GM21723 (cell line): ENCODE measurements at regions not wholly inside any gene's neighbourhood (a gene's known extent, or its start where the extent isn't known, plus 50 kb on each side); places are given as distances from the start of the nearest gene placed in this dataset.

Experiments
- ATAC-seq: cut with Tn5 transposase; IDR thresholded peaks from one replicate; pipeline ENCODE4 v1.9.1; 2021; ENCODE audit warnings: mild to moderate bottlenecking, moderate library complexity; ENCODE audit not compliant: unreplicated experiment

GRCh38 chr2:163200741-163201140 is 362.2 kb upstream of the KCNH7 start:
- ATAC-seq: no peak

GRCh38 chr2:163198972-163199371 is 360.4 kb upstream of the KCNH7 start:
- no peak for ATAC-seq

DNA sequence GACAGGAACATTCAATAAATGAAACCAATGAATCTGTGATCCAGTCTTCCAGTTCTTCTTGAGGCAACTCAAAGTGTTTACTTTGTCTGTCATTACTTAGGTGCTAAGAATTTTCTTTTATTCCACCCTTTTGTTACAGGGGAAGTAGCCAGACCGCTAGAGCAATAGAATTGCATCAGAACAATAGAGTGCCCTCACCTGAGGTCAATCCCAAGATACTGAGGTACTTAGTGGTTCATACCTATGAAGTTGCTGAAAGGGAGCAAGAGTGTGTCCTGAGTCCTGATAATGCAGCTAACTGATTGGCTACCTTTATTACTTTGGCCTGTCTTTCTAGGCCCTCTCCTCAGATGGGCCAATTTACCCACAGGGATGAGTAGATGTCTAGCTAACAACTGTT is 359.4 kb upstream of the KCNH7 start:
- ATAC-seq: no peak

DNA sequence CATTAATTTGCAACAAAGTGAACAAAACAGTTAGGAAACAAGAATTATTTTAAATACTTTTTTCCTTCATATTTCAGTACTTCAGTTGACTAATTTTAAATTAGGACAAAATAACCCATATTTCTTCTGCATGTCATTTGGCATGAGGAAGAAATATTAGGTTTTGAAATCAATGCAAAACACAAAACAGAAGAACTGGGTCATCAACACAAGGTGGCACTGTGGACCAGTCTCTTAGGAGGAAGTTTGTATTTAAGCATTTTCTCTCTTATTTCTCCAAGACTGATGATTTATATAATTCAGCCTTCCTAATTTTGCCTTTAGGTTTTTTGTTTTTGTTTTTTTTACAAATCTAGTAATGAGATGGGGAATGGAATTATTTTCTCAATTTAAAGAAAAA is 352.8 kb upstream of the KCNH7 start:
- ATAC-seq: peak; percentile 62

DNA sequence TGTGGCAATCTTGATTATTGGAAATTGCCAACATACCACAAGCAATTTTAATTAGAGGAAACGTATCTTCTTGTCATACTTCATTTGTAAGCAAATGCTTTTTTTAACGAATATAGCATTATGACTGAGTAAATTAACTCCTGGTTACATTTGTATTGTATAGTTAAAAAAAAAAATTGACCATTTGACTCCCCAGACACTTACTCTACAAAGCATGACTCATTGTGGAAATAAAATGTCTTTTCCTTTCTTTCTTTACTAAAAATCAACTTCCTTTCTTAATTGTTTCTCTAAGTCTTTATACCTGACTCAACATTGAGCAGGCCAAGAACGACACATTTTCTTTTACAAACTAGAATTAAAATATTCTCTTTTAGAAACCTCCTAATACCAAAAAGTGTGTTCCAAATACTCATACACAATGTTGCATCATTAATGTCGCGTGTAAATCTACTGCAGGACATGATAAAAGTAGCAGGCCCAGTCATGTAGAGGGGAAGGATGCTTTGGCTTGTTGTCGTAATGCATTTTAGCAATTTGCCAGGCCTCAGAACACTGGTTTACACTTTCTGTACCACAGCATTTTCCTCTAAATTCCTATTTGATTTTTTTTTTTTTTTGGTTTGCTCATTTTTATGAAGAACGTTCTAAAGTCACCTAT is 349.6 kb upstream of the KCNH7 start:
- no peak for ATAC-seq

DNA sequence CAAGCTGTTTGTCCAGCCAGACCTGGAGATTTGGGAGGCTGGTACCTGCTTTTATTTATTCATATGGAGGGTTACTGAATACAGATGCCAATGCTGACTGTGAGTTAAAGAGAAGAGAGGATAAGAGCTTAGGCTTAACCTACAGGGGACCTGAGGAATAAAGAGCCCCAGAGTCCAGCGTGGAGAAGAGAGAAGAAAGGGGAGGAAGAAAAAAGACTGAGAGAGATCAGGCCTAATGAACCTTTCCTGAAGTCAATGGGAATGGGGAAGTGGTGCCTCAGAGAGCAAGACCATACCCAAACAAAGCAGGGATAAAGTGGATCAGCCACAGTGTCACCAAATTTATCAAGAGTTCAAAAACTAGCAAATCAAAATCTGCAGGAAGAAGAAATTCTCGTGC is 348.6 kb upstream of the KCNH7 start:
- no peak for ATAC-seq

GRCh38 chr2:163185160-163185559 is 346.6 kb upstream of the KCNH7 start:
- no peak for ATAC-seq

GRCh38 chr2:163182764-163183354 is 344.3 kb upstream of the KCNH7 start:
- ATAC-seq: no peak

GRCh38 chr2:163177592-163177991 is 339.0 kb upstream of the KCNH7 start:
- no peak for ATAC-seq

GRCh38 chr2:163175294-163175693 is 336.7 kb upstream of the KCNH7 start:
- no peak for ATAC-seq

- ATAC-seq: no peak
Observed at GRCh38 chr2:163173591-163173990, 335.0 kb upstream of the KCNH7 start.

GRCh38 chr2:163171786-163172530 is 333.4 kb upstream of the KCNH7 start:
- no peak for ATAC-seq

DNA sequence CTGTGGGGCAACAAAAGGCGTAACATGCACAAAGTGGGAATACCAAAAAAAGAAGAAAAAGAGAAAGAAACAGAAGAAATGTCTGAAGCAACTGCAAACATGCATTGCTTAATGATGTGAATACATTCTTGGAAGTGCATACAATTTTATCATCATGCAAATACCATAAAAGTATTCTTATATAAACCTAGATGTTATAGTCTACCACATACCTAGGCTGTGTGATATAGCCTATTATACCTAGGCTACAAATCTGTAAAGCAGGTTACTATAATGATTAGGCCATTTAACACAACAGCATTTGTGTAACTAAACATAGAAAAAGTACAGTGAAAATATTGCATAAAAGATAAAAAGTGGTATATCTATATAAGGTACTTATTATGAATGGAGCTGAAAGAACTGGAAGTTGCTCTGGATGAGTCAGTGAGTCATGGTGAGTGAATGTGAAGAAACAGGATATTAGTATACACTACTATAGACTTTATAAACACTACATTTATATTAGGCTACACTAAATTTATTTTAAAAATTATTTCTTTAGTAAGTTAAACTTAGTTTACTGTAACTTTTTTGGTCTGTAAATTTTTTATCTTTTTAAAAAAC is 319.4 kb upstream of the KCNH7 start:
- no peak for ATAC-seq

- no peak for ATAC-seq
Observed at GRCh38 chr2:163157411-163157810, 318.8 kb upstream of the KCNH7 start.

GRCh38 chr2:163155925-163156324 is 317.4 kb upstream of the KCNH7 start:
- no peak for ATAC-seq

GRCh38 chr2:163155279-163155883 is 316.8 kb upstream of the KCNH7 start:
- ATAC-seq: peak; percentile 93

- ATAC-seq: no peak
Observed at GRCh38 chr2:163142618-163143017, 304.1 kb upstream of the KCNH7 start.

GRCh38 chr2:163138947-163139346 is 300.4 kb upstream of the KCNH7 start:
- no peak for ATAC-seq

GRCh38 chr2:163135256-163135655 is 296.7 kb upstream of the KCNH7 start:
- no peak for ATAC-seq

DNA sequence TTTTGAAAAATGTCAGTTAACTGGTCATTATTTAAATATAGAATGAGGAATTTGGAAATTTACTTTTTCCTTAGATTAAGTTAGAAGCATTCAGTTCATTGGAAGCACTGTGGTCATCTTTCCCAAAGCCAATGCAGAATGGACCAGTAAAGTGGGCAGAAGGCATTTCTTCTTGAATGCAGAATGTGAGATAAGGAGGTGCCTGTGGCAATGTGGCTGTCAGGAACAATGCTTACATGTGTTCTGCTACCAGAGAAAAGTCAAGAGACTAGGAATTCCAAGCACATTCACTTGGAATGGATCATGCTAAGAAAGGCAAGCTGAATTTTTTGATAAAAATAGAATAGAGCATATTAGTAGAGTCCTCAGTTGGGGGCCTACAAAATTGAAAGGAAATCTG is 295.0 kb upstream of the KCNH7 start:
- no peak for ATAC-seq

- peak; percentile 57 for ATAC-seq
Observed at GRCh38 chr2:163132850-163133249, 294.3 kb upstream of the KCNH7 start.
